ENCODE measurements at regions not wholly inside any gene's neighbourhood (a gene's known extent, or its start where the extent isn't known, plus 50 kb on each side); places are given as distances from the start of the nearest gene placed in this dataset.
"Not testable (repeated sequence)": the region's sequence is repeated elsewhere in the genome, so short reads cannot be mapped to it uniquely, and the experiment has no call there.

DNA sequence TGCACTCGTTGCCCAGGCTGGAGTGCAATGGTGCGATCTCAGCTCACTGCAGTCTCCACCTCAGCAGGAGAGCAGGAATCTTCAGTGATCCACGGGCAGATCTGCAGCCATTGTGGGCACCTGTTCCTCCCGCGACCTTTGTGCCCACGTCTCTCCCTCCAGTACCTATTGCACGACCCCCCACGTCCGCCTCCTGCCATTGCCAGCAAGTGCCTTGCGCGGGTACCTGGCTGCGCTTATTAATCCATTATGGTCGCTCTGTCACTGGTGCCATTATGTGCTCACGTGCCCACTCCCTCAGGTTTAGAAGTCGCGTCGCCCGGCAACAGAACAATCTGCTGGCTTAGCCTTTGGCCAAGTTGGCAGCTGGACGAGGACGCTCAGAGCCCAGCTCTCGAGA lies 146.2 kb upstream of the C1QTNF3 start:
- DNase-seq: not testable (repeated sequence)

- DNase-seq: not testable (repeated sequence)
Observed at GRCh38 chr5:34189752-34190411, 146.9 kb upstream of the C1QTNF3 start.

- not testable (repeated sequence) for DNase-seq
Observed at GRCh38 chr5:34190466-34190865, 147.5 kb upstream of the C1QTNF3 start.

DNA sequence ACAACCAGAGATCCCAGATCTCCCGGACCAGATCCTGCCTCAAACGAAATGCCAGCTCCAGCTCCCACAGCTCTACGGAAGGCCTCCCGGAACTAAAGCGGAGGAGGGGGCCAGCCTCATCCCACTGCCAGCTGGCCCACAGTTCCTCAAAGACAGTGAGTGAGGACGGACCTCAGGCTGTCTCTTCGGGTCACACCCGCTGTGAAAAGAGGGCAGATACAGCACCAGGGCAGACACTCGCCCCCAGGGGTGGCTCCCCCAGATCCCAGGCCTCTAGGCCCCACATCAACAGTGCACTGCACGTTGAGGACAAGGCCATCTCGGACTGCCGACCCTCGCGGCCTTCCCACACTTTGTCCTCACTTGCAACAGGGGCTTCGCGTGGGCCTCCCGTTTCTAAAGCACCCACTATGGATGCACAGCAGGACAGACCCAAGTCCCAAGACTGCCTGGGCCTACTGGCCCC lies 148.3 kb upstream of the C1QTNF3 start:
- not testable (repeated sequence) for DNase-seq

DNA sequence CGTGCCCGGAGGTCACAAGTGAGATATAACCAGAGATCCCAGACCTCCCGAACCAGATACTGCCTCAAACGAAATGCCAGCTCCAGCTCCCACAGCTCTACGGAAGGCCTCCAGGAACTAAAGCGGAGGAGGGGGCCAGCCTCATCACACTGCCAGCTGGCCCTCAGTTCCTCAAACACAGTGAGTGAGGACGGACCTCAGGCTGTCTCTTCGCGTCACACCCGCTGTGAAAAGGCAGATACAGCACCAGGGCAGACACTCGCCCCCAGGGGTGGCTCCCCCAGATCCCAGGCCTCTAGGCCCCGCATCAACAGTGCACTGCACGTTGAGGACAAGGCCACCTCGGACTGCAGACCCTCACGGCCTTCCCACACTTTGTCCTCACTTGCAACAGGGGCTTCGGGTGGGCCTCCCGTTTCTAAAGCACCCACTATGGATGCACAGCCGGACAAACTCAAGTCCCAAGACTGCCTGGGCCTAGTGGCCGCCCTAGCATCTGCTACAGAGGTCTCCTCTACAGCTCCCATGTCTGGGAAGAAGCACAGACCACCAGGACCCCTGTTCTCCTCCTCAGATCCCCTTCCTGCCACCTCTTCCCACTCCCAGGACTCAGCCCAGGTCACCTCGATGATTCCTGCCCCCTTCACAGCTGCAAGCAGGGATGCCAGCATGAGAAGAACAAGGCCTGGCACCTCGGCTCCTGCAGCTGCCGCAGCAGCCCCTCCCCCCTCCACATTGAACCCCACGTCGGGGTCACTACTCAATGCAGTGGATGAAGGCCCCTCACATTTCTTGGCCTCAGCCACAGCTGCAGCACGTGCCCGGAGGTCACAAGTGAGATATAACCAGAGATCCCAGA lies 149.3 kb upstream of the C1QTNF3 start:
- DNase-seq: not testable (repeated sequence)

DNA sequence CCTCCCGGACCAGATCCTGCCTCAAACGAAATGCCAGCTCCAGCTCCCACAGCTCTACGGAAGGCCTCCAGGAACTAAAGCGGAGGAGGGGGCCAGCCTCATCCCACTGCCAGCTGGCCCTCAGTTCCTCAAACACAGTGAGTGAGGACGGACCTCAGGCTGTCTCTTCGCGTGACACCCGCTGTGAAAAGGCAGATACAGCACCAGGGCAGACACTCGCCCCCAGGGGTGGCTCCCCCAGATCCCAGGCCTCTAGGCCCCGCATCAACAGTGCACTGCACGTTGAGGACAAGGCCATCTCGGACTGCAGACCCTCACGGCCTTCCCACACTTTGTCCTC lies 149.9 kb upstream of the C1QTNF3 start:
- not testable (repeated sequence) for DNase-seq

DNA sequence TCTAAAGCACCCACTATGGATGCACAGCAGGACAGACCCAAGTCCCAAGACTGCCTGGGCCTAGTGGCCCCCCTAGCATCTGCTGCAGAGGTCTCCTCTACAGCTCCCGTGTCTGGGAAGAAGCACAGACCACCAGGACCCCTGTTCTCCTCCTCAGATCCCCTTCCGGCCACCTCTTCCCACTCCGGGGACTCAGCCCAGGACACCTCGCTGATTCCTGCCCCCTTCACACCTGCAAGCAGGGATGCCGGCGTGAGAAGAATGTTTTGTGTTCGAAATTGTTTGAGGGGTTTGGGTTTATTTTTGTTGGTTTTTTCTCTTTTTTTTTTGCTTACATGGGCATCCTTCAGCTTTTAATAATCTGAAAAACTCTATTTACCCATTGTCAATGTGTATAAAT lies 150.3 kb upstream of the C1QTNF3 start:
- not testable (repeated sequence) for DNase-seq

GRCh38 chr5:34193804-34194203 lies 150.8 kb upstream of the C1QTNF3 start:
- not testable (repeated sequence) for DNase-seq

DNA sequence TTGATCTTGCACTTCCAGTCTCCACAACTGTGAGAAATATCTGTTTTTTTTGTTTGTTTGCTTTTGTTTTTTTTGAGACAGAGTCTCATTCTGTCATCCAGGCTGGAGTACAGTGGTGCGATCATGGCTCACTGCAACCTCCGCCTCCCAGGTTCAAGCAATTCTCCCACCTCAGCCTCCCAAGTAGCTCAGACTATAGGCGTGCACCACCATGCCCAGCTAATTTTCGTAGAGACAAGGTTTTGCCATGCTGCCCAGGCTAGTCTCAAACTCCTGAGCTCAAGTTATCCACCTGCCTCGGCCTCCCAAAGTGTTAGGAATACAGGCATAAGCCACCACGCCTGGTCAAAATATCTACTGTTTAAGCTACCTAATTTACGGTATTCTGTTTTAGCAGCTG lies 153.1 kb upstream of the C1QTNF3 start:
- DNase-seq: not testable (repeated sequence)

GRCh38 chr5:34205347-34205746 lies 162.3 kb upstream of the C1QTNF3 start:
- DNase-seq: not testable (repeated sequence)

DNA sequence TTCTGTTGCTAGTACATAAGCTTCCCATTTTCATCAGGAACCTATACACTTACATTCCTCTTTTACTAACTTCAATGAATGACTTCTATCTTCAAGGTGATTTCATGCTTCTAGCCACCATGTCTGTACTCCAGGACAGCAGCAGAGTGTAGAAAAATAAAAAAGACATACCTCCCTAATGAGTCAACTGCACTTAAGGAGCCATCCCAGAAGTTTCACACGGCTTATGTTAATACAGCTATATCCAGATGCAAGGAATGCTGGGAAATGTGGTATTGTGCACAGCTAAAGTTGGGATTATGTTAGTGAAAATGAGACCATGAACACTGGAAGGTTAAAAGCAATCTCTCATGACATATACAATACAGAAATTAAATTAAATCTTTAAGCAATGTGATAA lies 174.4 kb upstream of the C1QTNF3 start:
- not testable (repeated sequence) for DNase-seq

GRCh38 chr5:34221329-34222073 lies 178.5 kb upstream of the C1QTNF3 start:
- DNase-seq: not testable (repeated sequence)

GRCh38 chr5:34223158-34223557 lies 180.1 kb upstream of the C1QTNF3 start:
- DNase-seq: not testable (repeated sequence)

- DNase-seq: not testable (repeated sequence)
Observed at GRCh38 chr5:34230402-34230801, 187.4 kb upstream of the C1QTNF3 start.

DNA sequence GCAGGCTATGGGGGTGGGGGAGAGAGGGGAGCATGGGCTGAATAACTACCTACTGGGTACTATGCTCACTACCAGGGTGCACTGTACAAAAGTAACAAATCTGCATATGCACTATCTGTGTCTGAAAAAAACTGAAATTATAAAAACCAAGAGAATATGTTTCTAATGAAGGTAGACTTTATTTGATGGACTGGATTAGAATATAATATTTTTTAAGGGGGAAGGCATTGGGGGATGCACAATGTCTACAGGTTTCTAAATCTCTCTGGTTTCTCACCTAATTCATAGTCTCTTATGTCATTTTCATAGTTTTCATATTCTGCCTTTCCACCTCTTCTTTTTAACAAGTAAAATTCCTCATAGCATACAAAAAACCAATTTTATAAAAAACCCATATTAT lies 200.8 kb upstream of the C1QTNF3 start:
- DNase-seq: not testable (repeated sequence)

DNA sequence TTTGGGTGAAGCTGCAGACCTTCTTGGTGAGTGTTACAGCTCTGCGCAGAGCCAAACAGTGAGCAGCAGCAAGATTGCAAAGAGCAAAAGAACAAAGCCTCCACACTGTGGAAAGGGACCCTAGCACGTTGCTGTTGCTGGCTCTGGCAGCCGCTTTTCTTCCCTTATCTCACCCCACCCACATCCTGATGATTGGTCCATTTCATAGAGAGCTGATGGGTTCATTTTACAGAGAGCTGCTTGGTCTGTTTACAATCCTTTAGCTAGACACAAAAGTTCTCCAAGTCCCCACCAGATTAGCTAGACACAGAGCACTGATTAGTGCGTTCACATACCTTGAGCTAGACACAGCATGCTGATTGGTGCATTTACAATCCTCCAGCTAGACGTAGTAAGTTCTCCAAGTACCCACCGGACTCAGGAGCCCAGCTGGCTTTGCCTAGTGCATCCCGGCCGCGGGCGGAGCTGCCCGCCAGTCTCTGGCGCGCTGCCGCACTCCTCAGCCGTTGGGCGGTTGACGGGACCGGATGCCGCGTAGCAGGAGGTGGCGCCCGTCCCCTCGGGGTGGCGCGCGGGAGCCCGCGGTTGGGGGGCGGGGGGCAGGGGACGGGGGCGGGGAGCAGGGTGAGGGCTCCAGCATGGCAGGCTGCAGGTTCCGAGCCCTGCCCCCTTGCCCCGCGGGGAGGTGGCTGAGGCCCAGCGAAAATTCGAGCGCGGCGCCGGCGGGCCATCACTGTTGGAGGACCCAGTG lies 201.4 kb upstream of the C1QTNF3 start:
- not testable (repeated sequence) for DNase-seq

DNA sequence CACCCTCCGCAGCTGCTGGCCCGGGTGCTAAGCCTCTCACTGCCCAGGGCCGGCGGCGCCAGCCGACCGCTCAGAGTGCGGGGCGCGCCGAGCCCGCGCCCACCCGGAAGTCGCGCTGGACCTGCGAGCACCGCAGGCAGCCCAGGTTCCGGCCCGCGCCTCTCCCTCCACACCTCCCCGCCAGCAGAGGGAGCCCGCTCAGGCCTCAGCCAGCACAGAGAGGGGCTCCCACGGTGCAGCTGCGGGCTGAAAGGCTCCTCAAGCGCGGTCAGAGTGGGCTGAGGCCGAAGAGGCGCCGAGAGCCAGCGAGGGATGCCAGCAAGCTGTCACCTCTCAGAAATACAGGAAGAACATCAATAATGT lies 202.0 kb upstream of the C1QTNF3 start:
- not testable (repeated sequence) for DNase-seq

GRCh38 chr5:34245813-34246212 lies 202.8 kb upstream of the C1QTNF3 start:
- not testable (repeated sequence) for DNase-seq

DNA sequence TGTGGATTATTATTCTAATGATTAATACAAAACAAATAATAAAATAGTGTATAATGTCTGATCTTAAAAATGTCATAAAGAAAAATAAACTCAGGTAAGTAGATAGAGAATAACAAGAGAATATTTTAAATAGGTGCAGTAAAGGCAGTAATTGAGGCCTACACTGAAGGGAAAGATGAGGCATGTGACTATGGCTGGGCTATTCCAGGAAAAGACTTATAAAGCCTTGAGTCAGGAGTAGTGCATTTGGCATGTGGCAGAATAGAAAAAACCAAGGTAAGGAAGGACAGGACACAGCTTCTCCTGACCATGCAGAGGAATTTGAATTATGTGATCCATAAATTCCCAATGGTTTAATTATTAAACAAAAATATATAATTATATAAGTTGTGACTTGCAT lies 215.6 kb upstream of the C1QTNF3 start:
- DNase-seq: not testable (repeated sequence)

- not testable (repeated sequence) for DNase-seq
Observed at GRCh38 chr5:34261020-34261419, 218.0 kb upstream of the C1QTNF3 start.

GRCh38 chr5:34266151-34266550 lies 223.1 kb upstream of the C1QTNF3 start:
- DNase-seq: not testable (repeated sequence)

GRCh38 chr5:34296759-34297158 lies 253.7 kb upstream of the C1QTNF3 start:
- DNase-seq: not testable (repeated sequence)

- not testable (repeated sequence) for DNase-seq
Observed at GRCh38 chr5:34329201-34329600, 286.2 kb upstream of the C1QTNF3 start.

Data from SW 1271 (cell line).